SK-N-MC (cell line): ENCODE measurements at regions not wholly inside any gene's neighbourhood (a gene's known extent, or its start where the extent isn't known, plus 50 kb on each side); places are given as distances from the start of the nearest gene placed in this dataset.

Experiments
- EZH2 ChIP-seq: fragments of 200-600 bp; sonication (generic); IDR thresholded peaks from one replicate; pipeline ENCODE4 v1.6.1; 2017; ENCODE audit warnings: antibody characterized with exemption
- POLR2AphosphoS5 ChIP-seq: IDR thresholded peaks from 2 replicates; pipeline ENCODE4 v1.6.1; 2012; ENCODE audit warnings: mild to moderate bottlenecking, low read depth, low read length, borderline replicate concordance

DNA sequence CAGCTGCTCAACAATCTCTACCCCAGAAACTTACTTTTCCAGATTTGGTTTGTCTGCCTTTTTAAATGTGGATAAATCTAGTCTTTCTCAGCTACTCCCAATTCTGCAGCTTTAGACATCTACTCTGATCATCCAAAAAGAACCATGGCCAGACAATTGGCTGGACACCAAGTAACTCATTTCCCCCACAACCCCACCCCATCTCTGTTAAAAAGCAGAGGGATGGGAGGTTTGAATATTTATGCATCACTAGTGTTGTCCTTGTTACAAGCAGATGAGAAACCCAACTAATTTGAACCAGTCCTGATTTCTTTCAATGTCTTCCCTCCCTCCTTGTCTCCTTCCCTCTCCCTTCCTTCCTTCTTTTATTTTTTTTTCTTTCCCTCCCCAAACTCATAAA is 391.9 kb downstream of the GALC start:
- TF ChIP-seq POLR2AphosphoS5: no peak
- no peak for TF ChIP-seq EZH2
